ENCODE measurements at regions not wholly inside any gene's neighbourhood (a gene's known extent, or its start where the extent isn't known, plus 50 kb on each side); places are given as distances from the start of the nearest gene placed in this dataset.

- no peak for DNase-seq (ENCODE audit: low read depth)
Measured at GRCh38 chr4:138317175-138317748, 75.1 kb upstream of the SLC7A11 start.

DNA sequence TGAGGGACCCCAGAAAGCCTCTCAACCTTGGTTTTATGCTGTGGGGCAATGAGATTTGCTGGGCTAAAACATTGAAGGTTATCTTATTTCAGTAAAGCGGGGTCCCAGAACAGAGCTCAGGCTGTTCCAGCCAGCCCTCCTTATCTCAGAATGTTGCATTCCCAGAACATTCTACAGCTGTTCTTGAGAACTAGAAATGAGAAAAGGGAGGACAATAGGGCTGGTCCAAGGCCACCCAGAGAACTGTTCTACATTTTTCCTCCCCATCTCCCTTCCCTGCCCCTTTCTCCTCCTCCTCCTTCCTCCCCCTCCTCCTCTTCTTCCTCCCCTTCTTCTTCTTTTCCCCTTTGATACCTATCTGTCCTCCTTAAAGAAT, 70.4 kb upstream of the SLC7A11 start:
- no peak for DNase-seq (ENCODE audit: low read depth)

DNA sequence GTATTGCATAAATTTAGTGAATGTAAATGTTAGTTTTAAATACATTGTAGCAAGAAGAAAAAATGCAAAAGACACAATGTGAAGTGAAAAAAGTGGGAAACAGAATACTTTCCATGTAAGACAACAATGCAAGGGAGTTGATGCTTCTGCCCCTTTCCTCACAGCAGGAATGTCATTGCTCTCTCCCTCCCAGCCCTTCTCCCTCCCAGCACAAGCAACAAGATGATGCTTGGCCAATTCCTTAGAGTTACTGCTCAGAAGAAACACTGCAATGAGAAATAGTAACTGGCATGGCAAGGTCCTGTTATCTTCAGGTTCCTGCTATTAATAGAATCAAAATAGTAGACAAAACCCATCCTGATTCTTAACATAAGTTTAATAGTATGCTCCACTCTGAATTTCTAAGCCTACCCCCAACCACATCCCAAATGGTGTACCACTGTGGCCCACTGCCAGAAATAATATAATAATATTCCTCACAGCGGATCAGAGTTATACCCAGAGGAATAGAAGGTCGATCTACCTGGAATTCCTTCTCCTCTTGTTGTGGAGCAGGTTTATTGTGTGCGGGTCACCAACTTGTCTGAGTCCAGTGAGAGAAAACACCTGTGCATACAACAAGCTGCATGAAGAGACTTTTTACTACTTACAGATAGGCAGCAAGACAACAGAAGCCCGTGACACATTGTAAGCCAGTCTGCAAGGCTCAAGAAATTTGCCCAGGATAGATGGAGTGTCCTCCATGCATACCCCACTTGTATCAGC, 69.8 kb upstream of the SLC7A11 start:
- DNase-seq (ENCODE audit: low read depth): no peak

DNA sequence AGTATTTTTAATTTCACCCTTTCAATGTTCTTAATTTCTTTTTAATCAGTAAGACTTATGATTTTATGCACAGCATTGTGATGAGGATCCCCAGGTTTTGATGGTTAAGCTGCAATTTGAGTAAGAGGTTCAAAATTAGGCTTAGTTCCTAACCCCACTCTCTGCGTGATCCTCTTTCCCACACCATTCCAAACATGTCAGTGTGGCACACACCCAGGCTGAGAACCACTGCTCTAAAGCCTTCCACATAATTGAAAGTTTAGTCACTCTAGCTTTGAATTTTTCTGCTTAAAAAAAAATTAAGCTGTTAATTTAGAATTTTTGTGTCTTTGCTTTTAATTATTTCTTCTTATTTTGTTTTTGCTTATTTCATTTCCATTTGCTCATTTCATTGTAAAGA, 68.8 kb upstream of the SLC7A11 start:
- no peak for DNase-seq (ENCODE audit: low read depth)

- DNase-seq (ENCODE audit: low read depth): no peak
Measured at GRCh38 chr4:138310498-138310897, 68.3 kb upstream of the SLC7A11 start.

- DNase-seq (ENCODE audit: low read depth): no peak
Measured at GRCh38 chr4:138308356-138308755, 66.2 kb upstream of the SLC7A11 start.

GRCh38 chr4:138307319-138307718, 65.2 kb upstream of the SLC7A11 start:
- no peak for DNase-seq (ENCODE audit: low read depth)

GRCh38 chr4:138305050-138305449, 62.9 kb upstream of the SLC7A11 start:
- no peak for DNase-seq (ENCODE audit: low read depth)

DNA sequence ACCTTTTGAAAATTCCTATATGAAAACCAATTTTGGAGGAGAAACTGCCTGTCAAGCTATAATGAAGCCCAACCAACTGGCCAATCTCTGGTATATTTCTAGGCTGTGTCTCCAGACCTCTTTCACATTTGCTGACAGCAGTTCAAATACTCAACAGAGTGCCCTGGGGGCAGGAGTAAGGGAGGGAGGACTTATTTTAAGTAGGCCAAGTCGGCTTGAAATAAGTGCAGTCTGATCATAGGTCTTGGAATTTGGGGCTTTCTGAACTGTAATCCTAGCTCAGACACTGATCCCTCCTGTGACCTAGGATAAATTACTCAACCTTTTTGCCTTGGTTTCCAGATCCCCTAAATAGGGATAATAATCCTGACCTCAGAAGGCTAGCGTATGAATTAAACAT, 59.4 kb upstream of the SLC7A11 start:
- DNase-seq (ENCODE audit: low read depth): no peak

DNA sequence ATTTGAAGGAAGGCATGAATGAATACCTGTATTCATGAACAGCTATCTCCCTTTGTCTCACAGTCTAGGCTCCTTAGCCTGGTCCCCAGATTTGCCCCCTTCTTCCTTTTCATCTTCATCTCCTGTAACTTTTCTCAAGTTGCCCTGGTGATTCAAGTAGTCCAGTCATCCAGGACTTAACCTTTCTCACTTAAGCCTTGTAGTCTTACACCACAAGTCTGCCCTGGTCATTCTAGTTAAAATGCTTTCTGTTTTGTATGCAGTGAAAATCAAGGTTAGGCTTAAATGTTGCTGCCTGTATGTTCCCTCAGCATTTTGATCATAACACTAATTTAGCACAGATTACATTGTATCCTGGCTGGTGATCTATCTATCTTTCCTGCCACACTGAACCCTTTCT, 58.5 kb upstream of the SLC7A11 start:
- DNase-seq (ENCODE audit: low read depth): no peak

GRCh38 chr4:138299881-138300280, 57.7 kb upstream of the SLC7A11 start:
- DNase-seq (ENCODE audit: low read depth): no peak

- no peak for DNase-seq (ENCODE audit: low read depth)
Measured at GRCh38 chr4:138298866-138299265, 56.7 kb upstream of the SLC7A11 start.

DNA sequence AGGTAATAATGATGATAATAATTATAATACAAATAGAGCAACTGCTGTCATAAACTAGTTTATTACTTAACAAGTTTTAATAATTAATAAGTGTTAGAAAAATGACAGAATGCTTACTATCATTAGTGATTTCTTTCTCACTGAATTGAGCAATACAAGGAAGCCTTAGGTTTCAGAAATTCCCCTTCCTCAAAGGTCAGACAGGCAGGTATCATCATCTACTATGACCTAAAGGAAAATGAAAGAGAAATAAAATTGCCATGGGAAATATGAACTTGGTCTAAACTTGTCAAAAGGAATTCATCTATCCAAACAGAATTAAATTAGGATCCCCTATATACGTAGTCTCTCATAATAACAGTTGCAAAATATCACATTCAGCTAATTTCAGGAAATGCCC, 56.3 kb upstream of the SLC7A11 start:
- no peak for DNase-seq (ENCODE audit: low read depth)

GRCh38 chr4:138297743-138298405, 55.7 kb upstream of the SLC7A11 start:
- no peak for DNase-seq (ENCODE audit: low read depth)

DNA sequence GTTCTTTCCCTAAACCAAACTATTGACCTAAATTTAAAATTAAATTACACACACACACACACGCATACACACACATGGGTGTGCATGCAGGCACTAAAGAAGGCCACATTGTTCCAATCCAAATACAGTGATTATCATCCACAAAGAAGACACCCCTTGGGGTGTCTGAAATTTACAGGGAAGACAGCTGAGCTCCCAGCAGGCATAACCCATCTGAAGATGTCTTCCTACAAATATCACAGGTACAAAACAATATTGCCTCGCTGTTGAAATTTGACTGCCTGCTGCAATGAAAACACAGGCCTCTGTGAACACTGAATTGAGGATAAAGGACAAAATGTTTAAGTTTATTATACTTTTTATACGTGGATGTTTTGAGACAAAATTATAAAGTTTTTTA, 50.2 kb upstream of the SLC7A11 start:
- no peak for DNase-seq (ENCODE audit: low read depth)
